22Rv1 (cell line): ENCODE measurements at regions not wholly inside any gene's neighbourhood (a gene's known extent, or its start where the extent isn't known, plus 50 kb on each side); places are given as distances from the start of the nearest gene placed in this dataset.

Experiments
- ZFX ChIP-seq: fragments of 450-650 bp; IDR thresholded peaks from 2 replicates; pipeline ENCODE4 v1.6.1; 2017; ENCODE audit warnings: antibody characterized with exemption, borderline replicate concordance
- TF ChIP-seq, protein P1 (sequence below): fragments of 450-650 bp; IDR thresholded peaks from 2 replicates; pipeline ENCODE4 v1.5.1; 2017; ENCODE audit warnings: mild to moderate bottlenecking

DNA sequence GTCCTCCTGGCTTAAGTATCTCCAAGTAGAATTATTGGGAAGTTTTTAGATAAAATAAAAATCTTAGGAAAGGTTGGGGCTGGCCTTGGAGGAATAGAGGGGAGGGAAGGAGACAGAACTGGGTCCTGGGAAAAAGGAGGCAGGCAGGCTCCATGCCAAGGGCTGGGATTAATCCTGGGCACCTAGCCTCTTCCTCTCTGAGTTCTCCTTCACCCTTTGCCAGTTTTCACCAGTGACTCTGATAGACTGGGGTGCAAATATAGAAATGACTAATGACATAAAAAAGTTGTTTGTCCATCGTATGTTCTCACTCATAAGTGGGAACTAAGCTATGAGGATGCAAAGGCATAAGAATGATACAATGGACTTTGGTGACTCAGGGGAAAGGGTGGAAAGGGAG is 81.9 kb downstream of the RMI1 start:
- TF ChIP-seq, protein P1, sequence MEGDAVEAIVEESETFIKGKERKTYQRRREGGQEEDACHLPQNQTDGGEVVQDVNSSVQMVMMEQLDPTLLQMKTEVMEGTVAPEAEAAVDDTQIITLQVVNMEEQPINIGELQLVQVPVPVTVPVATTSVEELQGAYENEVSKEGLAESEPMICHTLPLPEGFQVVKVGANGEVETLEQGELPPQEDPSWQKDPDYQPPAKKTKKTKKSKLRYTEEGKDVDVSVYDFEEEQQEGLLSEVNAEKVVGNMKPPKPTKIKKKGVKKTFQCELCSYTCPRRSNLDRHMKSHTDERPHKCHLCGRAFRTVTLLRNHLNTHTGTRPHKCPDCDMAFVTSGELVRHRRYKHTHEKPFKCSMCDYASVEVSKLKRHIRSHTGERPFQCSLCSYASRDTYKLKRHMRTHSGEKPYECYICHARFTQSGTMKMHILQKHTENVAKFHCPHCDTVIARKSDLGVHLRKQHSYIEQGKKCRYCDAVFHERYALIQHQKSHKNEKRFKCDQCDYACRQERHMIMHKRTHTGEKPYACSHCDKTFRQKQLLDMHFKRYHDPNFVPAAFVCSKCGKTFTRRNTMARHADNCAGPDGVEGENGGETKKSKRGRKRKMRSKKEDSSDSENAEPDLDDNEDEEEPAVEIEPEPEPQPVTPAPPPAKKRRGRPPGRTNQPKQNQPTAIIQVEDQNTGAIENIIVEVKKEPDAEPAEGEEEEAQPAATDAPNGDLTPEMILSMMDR: no peak
- TF ChIP-seq ZFX: no peak
